BJ (cell line): ENCODE measurements at regions not wholly inside any gene's neighbourhood (a gene's known extent, or its start where the extent isn't known, plus 50 kb on each side); places are given as distances from the start of the nearest gene placed in this dataset.

ENCODE experiments used
- CTCF ChIA-PET: fragments of 350-600 bp; formaldehyde crosslinking; extraction: SDS; loops from one replicate; lab custom pipeline; 2021; ENCODE audit warnings: antibody characterized with exemption, inconsistent platforms; lab: Yijun Ruan, JAX
- POLR2A ChIA-PET: fragments of 300-600 bp; sonication (Branson Sonifier 250); formaldehyde crosslinking; extraction: SDS; loops from one replicate; lab custom pipeline; 2021; ENCODE audit warnings: antibody characterized with exemption; lab: Charles Lee
- DNase-seq: peaks from one replicate; pipeline ENCODE4 v3.0.0-alpha.2; 2011; ENCODE audit warnings: low read depth
- H3K27me3 ChIP-seq: 2 replicates; pipeline ENCODE4 v1.6.0; 2011; ENCODE audit warnings: low read length; ENCODE audit not compliant: control insufficient read depth, insufficient read depth
- H3K36me3 ChIP-seq: 2 replicates; pipeline ENCODE4 v1.5.1; 2011; ENCODE audit warnings: low read length; ENCODE audit not compliant: control insufficient read depth, insufficient read depth
- H3K4me3 ChIP-seq: 2 replicates; pipeline ENCODE4 v1.5.1; 2011; ENCODE audit warnings: low read depth, mild to moderate bottlenecking, control low read depth, low read length
- TF ChIP-seq, protein P1 (sequence below): IDR thresholded peaks from 2 replicates; pipeline ENCODE4 v1.5.1; 2011; ENCODE audit warnings: low read depth, mild to moderate bottlenecking, control low read depth, inconsistent platforms, low read length, moderate library complexity; ENCODE audit not compliant: insufficient read depth

DNA sequence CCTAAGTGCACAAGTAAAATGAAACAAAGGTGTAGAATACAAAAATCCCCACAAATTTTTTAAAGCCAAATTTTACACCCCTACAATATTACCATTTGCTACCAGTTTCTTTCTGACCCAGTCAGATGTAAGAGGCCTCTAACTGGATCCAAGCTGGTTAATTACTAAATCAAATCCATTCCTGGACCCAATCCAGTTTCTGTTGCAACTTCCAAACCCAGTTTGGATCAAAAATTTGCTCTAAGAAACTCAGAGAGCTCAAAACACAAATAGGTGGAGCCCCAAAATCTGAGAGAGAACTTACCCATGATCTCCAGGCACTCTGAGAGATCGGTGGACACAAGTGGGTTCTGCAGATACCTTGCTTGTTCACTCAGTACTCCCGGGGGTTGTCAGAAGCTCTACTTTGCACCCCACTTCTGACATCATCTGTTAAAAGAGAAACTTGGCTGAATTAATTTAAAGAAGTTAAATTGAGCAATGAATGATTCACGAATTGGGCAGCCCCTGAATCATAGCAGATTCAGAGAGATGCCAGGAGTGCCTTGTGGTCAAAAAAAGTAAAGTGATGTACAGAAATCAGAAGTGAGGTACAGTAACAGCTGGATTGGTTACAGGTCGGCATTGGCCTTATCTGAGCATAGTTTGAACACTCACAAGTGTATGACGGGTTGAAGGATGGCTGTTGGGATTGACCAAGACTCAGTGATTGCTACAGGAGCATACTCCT is 448.0 kb downstream of the KCNT2 start:
- TF ChIP-seq, protein P1, sequence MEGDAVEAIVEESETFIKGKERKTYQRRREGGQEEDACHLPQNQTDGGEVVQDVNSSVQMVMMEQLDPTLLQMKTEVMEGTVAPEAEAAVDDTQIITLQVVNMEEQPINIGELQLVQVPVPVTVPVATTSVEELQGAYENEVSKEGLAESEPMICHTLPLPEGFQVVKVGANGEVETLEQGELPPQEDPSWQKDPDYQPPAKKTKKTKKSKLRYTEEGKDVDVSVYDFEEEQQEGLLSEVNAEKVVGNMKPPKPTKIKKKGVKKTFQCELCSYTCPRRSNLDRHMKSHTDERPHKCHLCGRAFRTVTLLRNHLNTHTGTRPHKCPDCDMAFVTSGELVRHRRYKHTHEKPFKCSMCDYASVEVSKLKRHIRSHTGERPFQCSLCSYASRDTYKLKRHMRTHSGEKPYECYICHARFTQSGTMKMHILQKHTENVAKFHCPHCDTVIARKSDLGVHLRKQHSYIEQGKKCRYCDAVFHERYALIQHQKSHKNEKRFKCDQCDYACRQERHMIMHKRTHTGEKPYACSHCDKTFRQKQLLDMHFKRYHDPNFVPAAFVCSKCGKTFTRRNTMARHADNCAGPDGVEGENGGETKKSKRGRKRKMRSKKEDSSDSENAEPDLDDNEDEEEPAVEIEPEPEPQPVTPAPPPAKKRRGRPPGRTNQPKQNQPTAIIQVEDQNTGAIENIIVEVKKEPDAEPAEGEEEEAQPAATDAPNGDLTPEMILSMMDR, result no peak
- ChIA-PET CTCF (interaction anchor here (1.6 to 1.9 kb wide), 4 partner anchors 11 to 500 kb away, joined by 4 to 7 read pairs (median 5); no protein-coding TSS in a partner anchor), POLR2A (interaction anchor here (0.5 kb wide), 1 partner anchor 533 kb away, joined by 6 read pairs; no protein-coding TSS in a partner anchor)
- no peaks in the 10 kb centered on the region for H3K27me3 ChIP-seq
- peak; percentile 12 for DNase-seq
- no peak overlapping the region for H3K4me3 ChIP-seq
- no peaks in the 10 kb centered on the region for H3K36me3 ChIP-seq

DNA sequence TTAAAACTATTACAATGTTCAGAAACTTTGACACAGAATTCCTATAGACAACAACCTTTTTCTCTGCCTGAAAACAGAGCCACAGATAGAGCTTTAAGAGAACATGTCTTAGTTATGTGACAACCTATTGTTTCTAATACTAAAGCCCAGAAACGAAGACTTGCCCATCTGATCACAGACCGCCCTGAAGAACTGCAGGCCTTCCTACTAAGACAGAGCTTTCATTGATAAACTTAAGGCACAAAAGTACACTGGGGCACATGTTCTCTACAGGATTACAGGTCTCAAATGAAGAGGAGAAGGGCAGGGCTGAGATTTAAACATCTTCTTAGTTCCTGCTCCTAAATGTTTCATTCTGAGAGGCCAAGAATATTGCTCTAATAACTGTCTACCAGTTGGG is 452.7 kb downstream of the KCNT2 start:
- CTCF ChIA-PET, result interaction anchor here (0.9 to 1.4 kb wide), 2 partner anchors 16 to 154 kb away, joined by 4 read pairs; no protein-coding TSS in a partner anchor
- TF ChIP-seq, protein P1, result no peak

DNA sequence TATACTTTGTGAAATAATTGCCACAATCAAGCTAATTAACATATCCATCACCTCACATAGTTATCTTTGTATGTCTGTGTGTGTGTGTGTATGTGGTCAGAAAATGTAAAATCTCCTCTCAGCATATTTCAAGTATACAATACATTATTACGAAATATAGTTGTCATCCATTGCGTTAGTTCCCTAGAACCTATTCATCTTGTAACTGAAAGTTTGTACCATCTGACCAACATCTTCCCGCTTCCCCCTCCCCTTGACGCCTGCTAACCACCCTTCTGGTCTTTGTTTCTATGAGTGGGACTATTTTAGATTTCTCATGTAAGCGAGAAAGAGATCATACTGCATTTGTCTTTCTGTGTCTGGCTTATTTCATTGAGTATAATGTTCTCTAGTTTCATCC is 455.3 kb downstream of the KCNT2 start:
- ChIA-PET CTCF (no interaction called here), POLR2A (no interaction called here)
- DNase-seq, result no peak
- no peak overlapping the region for H3K4me3 ChIP-seq
- no peaks in the 10 kb centered on the region for H3K27me3 ChIP-seq
- TF ChIP-seq, protein P1, result no peak
- no peaks in the 10 kb centered on the region for H3K36me3 ChIP-seq

More for the DNA sequence above, 452.7 kb downstream of the KCNT2 start:
- no peaks in the 10 kb centered on the region for H3K36me3 ChIP-seq
- POLR2A ChIA-PET, result no interaction called here
- no peak for DNase-seq
- H3K4me3 ChIP-seq, result no peak overlapping the region
- no peaks in the 10 kb centered on the region for H3K27me3 ChIP-seq

DNA sequence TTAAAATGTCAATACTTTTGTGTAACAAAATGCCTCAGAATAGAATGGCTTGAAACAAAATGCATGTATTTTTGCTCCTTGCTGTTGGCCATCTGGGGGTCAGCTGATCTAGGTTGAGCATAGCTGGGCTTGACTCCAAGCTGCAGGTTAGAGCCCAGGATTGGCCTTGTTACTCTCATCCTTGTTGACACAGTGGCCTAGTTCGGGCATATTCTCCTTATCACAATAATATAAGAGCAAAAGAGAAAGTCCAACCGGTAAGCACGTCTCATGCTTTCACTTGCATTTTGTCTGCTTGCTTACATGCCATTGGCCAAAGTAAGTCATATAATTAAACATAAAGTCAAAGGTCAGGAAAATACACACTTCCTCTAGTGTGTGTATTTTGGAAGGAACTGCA is 456.2 kb downstream of the KCNT2 start:
- POLR2A ChIA-PET, result no interaction called here
- TF ChIP-seq, protein P1, result no peak
- no peak overlapping the region for H3K4me3 ChIP-seq

DNA sequence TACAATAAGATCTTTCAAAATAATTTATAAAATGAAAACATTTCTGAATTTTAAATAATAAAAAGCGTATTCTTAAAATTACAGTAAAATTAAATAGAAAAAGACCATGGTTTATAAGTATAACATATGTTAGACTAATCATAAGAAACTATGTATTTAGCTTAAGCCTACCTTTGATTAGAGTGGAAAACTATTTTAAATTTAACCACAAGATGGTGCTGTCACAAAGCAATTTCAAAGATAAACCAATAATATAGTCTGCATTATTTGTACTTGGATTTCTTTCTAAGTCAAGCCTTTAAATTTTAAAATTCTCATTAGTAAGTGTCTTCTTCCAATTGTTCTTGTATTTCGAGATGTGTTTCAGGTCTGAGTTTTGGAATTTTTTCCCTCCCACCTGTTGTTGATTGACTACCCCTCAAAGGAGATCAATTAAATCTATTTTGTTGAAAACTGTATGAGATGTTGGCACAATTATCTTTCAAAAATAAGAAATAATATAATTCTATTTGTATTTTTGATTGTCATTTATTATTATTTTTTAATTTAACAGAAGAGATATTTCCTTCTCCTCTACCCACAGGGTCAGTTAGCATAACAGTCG is 459.8 kb downstream of the KCNT2 start:
- no peak overlapping the region for H3K4me3 ChIP-seq
- TF ChIP-seq, protein P1, result peak; percentile 38
- ChIA-PET CTCF (interaction anchor here (0.7 to 5.1 kb wide), 12 partner anchors 9 to 515 kb away, joined by 3 to 48 read pairs (median 4); no protein-coding TSS in a partner anchor), POLR2A (interaction anchor here (0.6 kb wide), 1 partner anchor 1315 kb away, joined by 3 read pairs; no protein-coding TSS in a partner anchor)
- peak; percentile 9 for DNase-seq
- no peaks in the 10 kb centered on the region for H3K36me3 ChIP-seq
- H3K27me3 ChIP-seq, result no peaks in the 10 kb centered on the region

More for the DNA sequence above, 456.2 kb downstream of the KCNT2 start:
- Histone ChIP-seq H3K27me3 (no peaks in the 10 kb centered on the region), H3K36me3 (no peaks in the 10 kb centered on the region)
- no peak for DNase-seq
- CTCF ChIA-PET, result no interaction called here
